GM20431 (cell line): ENCODE measurements at regions not wholly inside any gene's neighbourhood (a gene's known extent, or its start where the extent isn't known, plus 50 kb on each side); places are given as distances from the start of the nearest gene placed in this dataset.

Experiments used
- in situ Hi-C: fragments of 300-500 bp; cut with MseI, MboI; formaldehyde crosslinking; loops from one replicate; pipeline ENCODE4 v1.15.0; 2020; ENCODE audit warnings: low sequenced_read_pairs; ENCODE audit not compliant: unreplicated experiment

DNA sequence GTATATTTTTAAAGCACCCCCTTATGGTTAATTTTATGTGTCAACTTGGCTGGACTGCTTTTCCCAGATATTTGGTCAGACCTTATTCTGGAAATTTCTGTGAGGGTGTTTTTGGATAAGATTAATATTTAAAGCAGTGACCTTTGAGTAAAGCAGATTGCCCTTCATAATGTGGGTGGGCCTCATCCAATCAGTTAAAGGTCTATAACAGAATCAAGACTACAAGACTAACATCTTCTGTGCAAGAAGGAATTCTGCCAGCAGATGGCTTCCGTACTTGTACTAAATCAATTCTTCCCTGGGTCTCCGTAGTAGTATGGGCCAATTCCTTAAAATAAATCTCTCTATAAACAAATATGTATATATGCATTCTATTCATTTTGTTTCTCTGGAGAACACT, 257.6 kb downstream of the ETNK1 start:
- in situ Hi-C loops: no loop called here

DNA sequence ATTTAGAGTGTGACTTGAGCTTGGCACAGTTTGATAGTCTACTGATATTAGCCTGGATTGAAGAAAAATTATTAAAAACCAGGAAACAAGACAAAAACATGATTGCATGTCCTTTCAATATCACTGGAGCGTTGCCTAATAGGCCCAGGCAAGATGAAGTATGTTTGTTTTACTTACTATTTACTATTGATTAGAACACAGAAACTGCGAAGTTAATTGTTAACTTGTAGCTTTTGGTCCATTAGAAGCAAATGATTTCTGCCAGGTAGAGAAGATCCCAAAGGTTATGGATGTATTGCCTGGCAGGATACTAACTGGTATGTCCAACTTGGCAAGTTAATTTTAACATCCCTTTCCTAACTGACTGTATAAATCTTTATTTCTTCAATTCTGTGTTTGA, 268.9 kb downstream of the ETNK1 start:
- in situ Hi-C loops: no loop called here

DNA sequence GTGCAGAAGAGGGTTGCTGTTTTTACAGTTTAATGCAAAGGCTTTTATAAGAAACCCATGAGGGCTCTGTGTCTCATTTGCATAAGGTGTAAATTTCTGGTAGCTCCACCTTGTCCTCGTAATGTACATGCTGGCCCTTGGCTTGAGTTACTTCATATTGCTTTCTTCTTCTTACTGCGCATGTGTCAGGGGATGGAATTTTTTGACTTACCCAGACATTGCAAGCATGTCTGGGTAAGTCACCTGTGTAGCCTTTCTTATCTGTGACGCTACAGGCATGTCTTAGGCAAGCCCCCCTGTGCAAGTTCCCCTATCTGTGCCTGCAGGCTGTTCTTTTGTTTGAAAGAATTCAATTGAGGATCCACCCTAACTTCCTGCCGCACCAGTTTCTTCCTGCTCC, 274.2 kb downstream of the ETNK1 start:
- in situ Hi-C loops: no loop called here

DNA sequence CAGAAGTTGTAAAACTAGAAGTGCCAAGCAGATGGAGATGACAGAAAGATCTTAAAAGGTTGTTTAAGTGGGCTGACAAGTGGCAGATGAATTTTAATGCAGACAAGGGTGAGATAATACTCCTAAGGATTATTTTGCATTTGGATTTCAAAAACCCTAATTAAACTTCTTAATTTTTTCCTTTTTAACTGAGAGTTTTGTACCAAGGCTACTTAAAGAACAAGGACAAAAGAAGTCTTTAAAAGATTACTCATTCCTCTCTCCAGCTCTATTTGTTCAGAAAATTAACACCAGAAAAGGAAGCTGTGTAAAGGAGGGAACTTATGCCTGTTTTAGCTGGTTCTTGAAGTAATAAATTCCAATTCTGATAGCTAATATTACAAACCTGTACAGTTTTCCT, 275.4 kb downstream of the ETNK1 start:
- in situ Hi-C loops: no loop called here

DNA sequence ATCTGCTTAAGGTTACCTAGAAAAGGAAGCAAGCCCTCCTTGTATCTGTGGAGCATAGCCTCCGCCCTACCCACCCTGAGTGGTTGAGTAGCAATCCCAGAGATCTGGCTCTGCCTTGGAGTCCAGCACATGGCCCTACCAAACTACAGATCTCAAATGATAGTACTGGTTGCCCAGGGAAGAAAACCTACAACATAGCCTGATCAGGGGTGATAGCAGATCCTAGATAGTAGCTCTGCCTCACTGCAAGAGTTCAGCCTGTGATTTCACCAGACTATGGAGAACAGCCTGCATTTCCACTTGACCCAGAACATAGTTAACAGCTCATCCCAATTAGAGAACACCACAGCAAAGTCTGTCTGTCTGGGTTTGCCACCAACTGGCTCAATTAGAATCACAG, 279.5 kb downstream of the ETNK1 start:
- in situ Hi-C loops: no loop called here

DNA sequence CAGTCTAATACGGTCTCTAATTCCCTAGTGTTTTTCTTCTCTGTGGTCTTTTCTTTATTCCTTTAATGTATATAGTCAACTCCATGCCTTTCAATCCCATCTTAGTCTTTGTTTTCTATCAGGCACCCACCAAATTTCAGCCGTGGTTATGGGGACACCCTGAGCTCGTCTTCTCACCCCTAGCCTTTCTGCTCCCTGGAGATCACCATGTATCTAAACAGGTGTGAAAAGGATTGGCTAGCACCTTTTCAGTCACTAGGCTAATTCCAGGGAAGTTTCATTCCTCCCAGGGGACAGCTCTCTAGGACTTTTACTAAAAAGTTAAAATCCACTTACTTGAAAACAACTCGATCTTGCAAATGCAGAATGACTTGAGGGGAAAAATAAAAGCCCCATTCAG, 291.3 kb downstream of the ETNK1 start:
- in situ Hi-C loops: no loop called here

DNA sequence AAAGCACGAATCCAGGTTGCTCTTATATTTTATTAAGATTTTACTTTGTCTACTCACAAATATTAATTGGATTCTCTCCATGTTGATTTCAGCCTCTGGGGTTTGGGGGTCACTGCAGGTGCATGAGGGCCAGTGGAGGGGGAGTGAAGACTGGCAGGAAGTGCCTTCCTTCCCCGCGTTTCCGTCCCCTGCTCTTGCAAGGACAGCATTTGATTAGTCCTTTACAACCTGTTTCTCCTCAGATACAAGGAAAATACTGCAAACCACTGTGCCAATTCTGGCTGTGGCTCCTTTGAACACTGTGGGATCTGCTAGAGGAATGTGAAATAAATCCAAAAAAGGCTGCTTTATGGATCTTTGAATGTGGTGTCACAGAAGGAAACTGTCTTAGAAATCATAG, 291.8 kb downstream of the ETNK1 start:
- in situ Hi-C loops: no loop called here

DNA sequence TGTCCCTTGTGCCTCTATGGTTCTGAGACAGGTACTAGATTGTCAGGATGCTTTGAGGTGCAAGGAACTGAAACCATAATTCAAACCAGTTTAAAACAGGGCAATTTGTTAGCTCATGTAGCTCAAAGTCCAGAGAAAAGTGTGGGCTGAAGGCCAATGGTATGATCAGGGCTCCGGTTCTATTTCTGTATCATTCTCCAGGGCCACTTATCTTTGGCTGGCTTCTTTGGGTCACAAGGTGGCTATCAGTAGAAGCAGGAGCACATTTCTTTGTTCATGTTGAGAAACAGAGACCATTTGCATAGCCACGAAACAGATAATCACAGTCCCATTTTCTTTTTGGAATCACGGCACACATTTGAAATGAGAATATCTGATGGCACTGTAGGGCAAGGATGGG, 294.9 kb downstream of the ETNK1 start:
- in situ Hi-C loops: no loop called here

DNA sequence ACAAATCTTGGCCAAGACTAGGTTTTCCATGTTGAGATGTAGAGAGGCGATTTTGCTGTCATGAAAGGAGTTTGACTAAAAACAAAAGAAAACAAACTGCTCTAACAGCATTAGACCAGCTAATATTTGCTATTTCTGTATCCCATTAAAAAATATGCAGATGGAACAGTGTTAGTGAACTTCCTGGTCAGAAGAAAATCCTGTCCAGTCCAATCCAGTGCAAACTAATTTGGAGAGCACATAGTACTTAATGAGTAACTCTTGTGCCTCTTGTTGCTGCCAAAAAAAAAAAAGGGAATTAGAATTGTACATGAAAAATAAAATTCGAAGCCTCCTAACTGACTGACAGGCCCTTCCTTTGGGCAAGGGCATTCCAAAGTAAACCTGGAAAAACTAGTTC, 298.8 kb downstream of the ETNK1 start:
- in situ Hi-C loops: no loop called here

DNA sequence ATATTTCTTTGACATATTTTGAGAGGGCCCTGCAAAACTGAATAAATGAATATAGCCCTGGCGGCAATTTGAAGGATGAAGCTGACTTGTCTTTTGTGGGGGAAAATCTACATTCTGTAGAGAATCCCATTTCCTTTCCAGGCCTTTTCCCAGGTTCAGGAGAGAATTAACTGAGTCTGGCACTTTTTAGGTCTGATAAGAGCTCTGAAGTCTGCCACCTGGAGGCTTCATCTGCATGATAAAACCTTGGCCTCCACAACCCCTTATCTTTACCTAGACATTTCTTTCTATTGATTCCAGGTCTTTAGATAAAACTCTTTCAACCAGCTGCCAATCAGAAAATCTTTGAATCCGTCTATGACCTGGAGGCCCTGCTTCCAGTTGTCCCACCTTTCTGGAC, 299.4 kb downstream of the ETNK1 start:
- in situ Hi-C loops: no loop called here

DNA sequence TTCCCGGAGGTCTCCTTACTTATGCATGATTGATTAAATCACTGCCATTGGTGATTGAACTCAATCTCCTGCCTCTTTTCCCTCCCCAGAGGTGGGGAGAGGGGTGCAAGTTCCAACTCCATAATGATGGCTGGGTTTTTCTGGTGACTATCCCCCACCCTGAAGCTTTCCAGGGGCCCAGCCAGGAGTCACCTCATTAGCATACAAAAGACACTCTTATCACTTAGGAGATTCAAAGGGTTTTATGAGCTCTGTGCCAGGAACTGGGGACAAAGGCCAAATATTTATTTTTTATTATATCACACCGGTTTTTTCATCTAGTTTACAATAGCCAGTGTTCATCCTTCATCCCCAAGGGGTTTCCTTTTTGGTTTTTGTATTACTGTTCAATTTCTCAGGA, 300.7 kb downstream of the ETNK1 start:
- in situ Hi-C loops: no loop called here

DNA sequence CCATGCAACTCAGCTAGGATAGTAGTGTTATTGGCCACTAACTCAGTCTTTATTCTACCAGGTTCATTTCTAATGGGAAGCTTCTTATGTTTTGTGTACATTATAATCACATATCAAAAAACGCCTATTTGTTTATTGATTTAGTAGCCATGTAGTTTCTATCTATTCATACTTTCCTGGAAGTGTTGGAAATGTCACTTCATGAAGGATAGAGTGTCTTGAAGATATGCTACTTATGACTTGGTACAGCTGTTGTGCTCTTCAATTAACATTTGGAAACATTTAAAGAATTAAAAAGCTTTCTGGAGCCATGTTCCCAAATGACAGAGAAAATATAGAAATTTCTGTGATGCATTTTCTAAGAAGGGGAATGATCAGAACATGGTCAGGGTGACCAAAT, 307.5 kb downstream of the ETNK1 start:
- in situ Hi-C loops: no loop called here

DNA sequence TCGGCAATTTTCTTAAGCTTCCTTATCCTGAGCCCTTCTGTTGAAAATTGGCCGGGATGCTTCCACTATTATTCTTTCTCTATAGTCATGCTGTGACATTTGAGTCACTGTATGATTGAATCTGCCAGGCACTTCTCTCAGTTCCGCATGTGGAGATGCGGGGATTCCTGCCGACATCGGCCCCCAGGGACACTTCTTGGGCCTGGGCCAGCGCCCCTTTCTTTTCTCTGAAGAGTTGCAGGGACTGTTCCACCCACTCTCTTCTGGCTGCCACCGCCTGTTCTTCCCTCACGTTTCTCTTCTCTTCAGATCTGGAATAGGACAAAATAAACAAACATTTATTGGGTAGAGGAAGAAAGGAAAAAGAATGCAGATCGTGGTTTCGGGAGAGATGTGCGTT, 310.1 kb downstream of the ETNK1 start:
- in situ Hi-C loops: no loop called here

DNA sequence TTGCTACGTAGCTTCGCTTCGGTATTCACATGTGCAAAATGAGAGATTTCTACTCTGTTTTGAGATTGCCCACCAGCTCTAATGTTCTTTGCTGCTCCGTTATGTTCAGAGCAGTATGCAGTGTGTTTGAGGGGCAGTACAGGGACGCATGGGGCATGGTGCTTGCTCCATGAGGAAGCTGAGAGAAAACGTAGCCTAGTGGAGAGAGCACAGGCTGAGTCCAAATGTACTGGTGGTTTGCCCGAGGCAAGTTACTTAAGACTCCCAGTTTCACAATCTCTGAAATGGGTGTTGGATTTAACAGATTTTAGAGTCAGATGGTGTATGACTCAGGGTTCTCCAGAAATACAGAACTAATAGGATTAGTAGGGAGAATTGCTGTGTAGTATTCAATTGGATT, 310.5 kb downstream of the ETNK1 start:
- in situ Hi-C loops: no loop called here

DNA sequence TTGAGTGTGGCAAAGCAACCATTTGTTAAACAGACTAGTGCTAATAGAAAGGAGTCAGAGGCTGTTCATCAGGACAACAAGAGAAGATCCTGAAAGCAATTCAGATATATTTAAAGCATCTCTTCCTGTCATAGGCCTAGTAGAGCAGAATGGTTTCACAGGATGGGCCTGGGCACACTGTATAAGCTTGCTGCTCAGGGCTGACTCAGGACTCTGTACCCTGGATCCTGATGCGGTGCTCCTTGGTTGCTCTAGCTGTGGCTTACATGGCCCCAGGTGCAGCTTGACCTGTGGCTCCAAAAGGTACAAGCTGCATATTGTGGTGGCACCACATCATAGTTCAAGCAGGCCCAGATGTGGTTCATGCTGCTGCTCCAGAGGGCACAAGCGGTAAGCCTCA, 313.4 kb downstream of the ETNK1 start:
- in situ Hi-C loops: no loop called here

DNA sequence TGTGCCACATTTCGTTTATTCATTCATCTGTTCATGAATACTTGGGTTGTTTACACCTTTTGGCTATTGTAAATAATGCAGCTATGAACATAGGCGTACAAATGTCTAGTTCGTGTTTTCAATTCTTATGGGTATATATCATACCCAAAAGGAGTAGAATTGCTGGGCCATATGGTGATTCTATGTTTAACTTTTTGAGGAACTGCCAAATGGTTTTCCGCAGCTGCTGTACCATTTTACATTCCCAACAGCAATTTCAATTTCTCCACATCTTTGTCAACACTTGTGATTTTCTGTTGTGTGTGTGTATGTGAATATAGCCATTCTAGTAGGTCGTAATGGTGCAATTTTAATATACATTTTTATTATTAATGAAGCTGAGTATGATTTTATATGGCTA, 326.2 kb downstream of the ETNK1 start:
- in situ Hi-C loops: no loop called here

DNA sequence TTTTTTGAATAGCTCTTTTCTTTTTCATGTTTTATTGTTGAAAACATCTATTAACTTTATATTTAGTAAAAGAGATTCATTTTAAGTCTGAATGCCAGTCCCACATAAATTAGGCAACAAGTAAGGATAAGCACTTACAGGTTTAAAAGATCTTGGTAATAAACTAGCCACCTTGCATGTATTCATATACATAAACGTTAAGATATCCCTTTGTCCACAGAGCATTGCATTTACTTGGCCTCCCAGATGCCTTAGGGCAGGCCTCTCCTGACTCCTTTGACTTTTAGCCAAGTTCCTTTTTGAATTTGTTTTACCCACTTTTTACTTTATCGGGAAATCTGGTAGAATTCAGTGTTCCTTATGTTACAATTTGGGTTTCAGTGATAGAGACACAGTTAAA, 331.7 kb downstream of the ETNK1 start:
- in situ Hi-C loops: no loop called here

DNA sequence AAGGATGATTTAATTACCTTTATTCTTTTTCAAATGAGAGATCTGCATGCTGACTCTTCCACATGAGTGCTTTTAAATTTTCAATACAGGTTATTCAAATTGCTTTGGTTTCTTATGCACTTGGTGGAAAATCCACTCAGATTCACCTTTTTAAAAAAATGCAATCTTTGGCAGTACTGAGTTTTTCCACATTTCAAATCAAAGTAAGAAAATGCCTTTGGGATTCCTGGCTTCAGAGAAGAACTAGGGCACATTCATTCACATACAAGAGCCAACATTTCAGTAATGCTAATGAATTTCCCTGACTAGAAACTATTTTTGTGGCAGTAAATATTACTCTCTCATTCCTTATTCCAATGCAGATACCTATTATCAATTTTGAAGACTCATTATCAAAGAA, 342.2 kb downstream of the ETNK1 start:
- in situ Hi-C loops: no loop called here

DNA sequence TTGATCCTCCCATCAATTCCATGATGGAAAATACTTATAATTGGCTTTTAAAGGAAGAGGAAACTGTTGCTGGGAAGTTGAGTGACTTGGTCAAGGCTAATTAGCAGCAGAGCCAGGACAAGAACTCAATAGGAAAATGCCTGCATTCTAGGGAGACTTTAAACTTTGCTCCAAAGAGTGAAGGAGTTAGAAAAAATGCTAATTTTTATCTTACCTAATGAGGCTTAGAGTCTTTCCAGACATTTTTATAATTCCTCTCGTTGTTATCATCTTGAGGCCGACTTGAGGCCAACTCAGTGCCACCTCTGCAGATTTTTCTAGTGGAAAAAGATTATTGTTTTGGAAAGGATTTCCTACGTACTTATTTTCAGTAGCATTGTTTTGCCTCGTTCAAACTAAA, 344.6 kb downstream of the ETNK1 start:
- in situ Hi-C loops: no loop called here

DNA sequence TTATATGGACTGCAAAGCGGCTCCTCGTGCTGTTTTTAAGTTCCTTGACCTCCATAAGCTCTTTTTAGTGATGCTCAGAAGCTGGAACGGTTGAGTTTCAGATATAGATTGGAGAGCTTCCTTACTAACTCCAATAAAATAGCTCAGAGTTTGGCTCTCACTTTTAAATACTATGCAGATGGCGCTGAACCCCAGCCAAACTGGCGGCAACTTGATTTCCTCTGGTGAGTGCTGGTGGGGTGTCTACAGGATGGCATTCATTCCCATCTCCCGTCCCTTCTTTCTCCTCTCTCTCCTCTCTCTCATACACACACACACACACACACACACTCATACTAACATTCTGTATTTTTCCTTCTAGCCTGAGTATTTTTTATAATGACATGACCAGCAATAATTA, 346.3 kb downstream of the ETNK1 start:
- in situ Hi-C loops: no loop called here

DNA sequence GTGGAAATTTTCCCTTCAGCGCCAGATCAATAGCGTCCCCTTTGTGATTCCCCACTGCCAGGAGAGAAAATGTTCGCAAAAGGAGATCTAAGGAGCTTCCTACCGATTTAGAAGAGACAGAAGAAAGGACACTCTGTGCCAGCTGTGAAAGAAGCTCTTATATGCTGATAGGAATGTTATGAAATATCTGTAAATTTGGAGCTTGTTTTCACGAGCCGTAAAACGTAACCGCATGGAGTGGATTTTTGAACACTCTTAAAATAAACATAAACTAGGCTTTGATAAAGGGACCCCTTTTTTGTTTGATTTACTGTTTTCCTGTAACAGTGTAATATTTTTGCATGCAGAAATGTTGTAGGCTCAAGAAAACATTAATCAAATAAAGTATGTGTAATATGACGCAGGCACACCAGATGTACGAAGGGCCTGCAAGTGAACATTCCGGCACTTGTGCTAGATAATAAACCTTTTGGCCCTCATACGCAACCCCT, 346.8 kb downstream of the ETNK1 start:
- in situ Hi-C loops: no loop called here

DNA sequence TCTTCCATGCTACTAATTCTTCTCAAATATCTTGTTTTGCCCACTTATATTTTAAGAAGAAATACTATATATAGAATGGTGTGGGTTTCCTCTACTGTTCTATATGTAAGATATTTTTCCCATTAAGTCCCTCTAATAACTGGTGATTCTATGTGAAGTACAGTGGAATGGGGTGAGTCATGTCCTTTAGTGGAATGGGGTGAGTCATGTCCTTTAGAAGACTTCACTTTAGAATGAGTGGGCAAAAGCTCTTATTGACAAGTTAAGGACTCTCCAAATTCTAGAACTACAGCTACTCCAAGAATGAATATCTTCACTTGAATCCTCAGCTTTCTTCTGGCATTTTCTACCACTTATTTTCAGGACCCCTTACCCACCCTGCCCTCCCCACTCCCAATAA, 349.9 kb downstream of the ETNK1 start:
- in situ Hi-C loops: no loop called here

DNA sequence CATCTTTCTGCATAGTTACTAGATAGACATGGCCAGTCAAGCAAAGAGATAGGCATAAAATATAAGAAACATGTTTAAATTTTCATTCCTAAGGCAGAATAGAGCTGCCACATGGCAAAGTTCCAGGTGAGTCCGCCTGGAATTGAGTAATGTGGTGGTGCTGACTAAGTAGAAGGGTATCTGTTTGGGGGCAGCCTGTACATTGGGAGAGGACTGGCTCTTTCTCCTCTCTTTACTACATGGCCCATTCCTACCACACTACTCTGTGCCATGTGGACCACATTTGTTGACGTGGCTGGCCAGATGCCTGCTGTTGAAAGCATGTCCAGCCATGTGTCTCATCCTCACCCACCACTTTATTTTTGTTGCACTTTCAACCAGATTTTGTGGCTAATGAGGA, 354.0 kb downstream of the ETNK1 start:
- in situ Hi-C loops: no loop called here
